Neural cell (in vitro differentiated cells): ENCODE measurements at regions not wholly inside any gene's neighbourhood (a gene's known extent, or its start where the extent isn't known, plus 50 kb on each side); places are given as distances from the start of the nearest gene placed in this dataset.

Source experiments
- H2AFZ ChIP-seq: fragments of 200-600, 300-800 bp; sonication (generic), shearing (Covaris generic); 2 replicates; pipeline ENCODE4 v1.6.0; 2014; ENCODE audit warnings: low read depth, mild to moderate bottlenecking, antibody characterized with exemption, low read length, moderate library complexity
- H3F3A ChIP-seq: fragments of 200-600 bp; shearing (Covaris generic); 2 replicates; pipeline ENCODE4 v1.6.1; 2016; ENCODE audit warnings: mild to moderate bottlenecking, moderate library complexity, mixed read lengths, antibody characterized with exemption, low read length; ENCODE audit not compliant: insufficient read depth, poor library complexity, severe bottlenecking
- H3K27ac ChIP-seq: fragments of 200-600, 300-800 bp; sonication (generic), shearing (Covaris generic); 2 replicates; pipeline ENCODE4 v1.5.1; 2014; ENCODE audit warnings: mild to moderate bottlenecking, low read length, moderate library complexity
- H3K27me3 ChIP-seq: fragments of 300-800, 200-600 bp; sonication (generic), shearing (Covaris generic); 2 replicates; pipeline ENCODE4 v1.6.0; 2014; ENCODE audit warnings: mild to moderate bottlenecking, low read depth, low read length, moderate library complexity; ENCODE audit not compliant: insufficient read depth
- H3K36me3 ChIP-seq: fragments of 300-800, 200-600 bp; sonication (generic), shearing (Covaris generic); 2 replicates; pipeline ENCODE4 v1.5.1; 2014; ENCODE audit warnings: mild to moderate bottlenecking, antibody characterized with exemption, low read length, moderate library complexity; ENCODE audit not compliant: insufficient read depth
- H3K4me2 ChIP-seq: fragments of 300-800, 200-600 bp; sonication (generic), shearing (Covaris generic); 2 replicates; pipeline ENCODE4 v1.6.0; 2014; ENCODE audit warnings: mild to moderate bottlenecking, low read length
- H3K4me3 ChIP-seq: fragments of 300-800, 200-600 bp; sonication (generic), shearing (Covaris generic); 2 replicates; pipeline ENCODE4 v1.5.1; 2014; ENCODE audit warnings: mild to moderate bottlenecking, low read length, moderate library complexity
- H3K79me2 ChIP-seq: fragments of 200-600 bp; shearing (Covaris generic); replicated peaks from 2 replicates; pipeline ENCODE4 v1.6.0; 2014; ENCODE audit warnings: mild to moderate bottlenecking, low read length, moderate library complexity; ENCODE audit not compliant: insufficient read depth
- H3K9ac ChIP-seq: fragments of 300-800, 200-600 bp; sonication (generic), shearing (Covaris generic); 2 replicates; pipeline ENCODE4 v1.6.1; 2016; ENCODE audit warnings: mild to moderate bottlenecking, low read length, mixed read lengths
- H3K9me2 ChIP-seq: fragments of 200-600 bp; shearing (Covaris generic); 2 replicates; pipeline ENCODE4 v1.6.1; 2016; ENCODE audit warnings: mild to moderate bottlenecking, low read length, mixed read lengths; ENCODE audit not compliant: insufficient read depth
- H3K9me3 ChIP-seq: fragments of 200-600, 300-800 bp; sonication (generic), shearing (Covaris generic); 2 replicates; pipeline ENCODE4 v1.6.1; 2016; ENCODE audit warnings: mild to moderate bottlenecking, mixed run types, low read length, moderate library complexity, mixed read lengths
- H4K20me1 ChIP-seq: fragments of 200-600 bp; shearing (Covaris generic); 2 replicates; pipeline ENCODE4 v1.6.1; 2016; ENCODE audit warnings: mild to moderate bottlenecking, mixed run types; ENCODE audit not compliant: insufficient read depth
- CTCF ChIP-seq: fragments of 450-650 bp; IDR thresholded peaks from 2 replicates; pipeline ENCODE4 v1.5.1; 2014; ENCODE audit warnings: antibody characterized with exemption, mild to moderate bottlenecking, moderate library complexity; ENCODE audit not compliant: poor library complexity, severe bottlenecking
- EP300 ChIP-seq: fragments of 450-650 bp; conservative IDR thresholded peaks from 2 replicates; pipeline ENCODE4 v1.6.1; 2014; ENCODE audit warnings: antibody characterized with exemption, mild to moderate bottlenecking, moderate library complexity; ENCODE audit not compliant: poor library complexity, severe bottlenecking
- EZH2 ChIP-seq: fragments of 200-600, 300-800 bp; shearing (Covaris generic), sonication (generic); IDR thresholded peaks from 2 replicates; pipeline ENCODE4 v1.6.1; 2014; ENCODE audit warnings: antibody characterized with exemption, low read length, borderline replicate concordance, mild to moderate bottlenecking; ENCODE audit not compliant: insufficient read depth, poor library complexity, severe bottlenecking
- MXI1 ChIP-seq: fragments of 450-650 bp; conservative IDR thresholded peaks from 2 replicates; pipeline ENCODE4 v1.6.1; 2014; ENCODE audit warnings: antibody characterized with exemption, mild to moderate bottlenecking; ENCODE audit not compliant: poor library complexity, severe bottlenecking
- POLR2AphosphoS5 ChIP-seq: IDR thresholded peaks from 2 replicates; pipeline ENCODE4 v1.6.1; 2012
- RAD21 ChIP-seq: fragments of 450-650 bp; conservative IDR thresholded peaks from 2 replicates; pipeline ENCODE4 v1.6.1; 2014; ENCODE audit warnings: antibody characterized with exemption, mild to moderate bottlenecking, moderate library complexity
- REST ChIP-seq: IDR thresholded peaks from 2 replicates; pipeline ENCODE4 v1.6.1; 2012; ENCODE audit warnings: borderline replicate concordance
- SMC3 ChIP-seq: fragments of 450-650 bp; conservative IDR thresholded peaks from 2 replicates; pipeline ENCODE4 v1.6.1; 2014; ENCODE audit warnings: antibody characterized with exemption, mild to moderate bottlenecking, moderate library complexity; ENCODE audit not compliant: poor library complexity
- TAF1 ChIP-seq: IDR thresholded peaks from 2 replicates; pipeline ENCODE4 v1.6.1; 2012; ENCODE audit warnings: low read depth

- no peak overlapping the region for H2AFZ ChIP-seq
- H3K4me3 ChIP-seq = no peak overlapping the region
- H3K36me3 ChIP-seq = no peaks in the 10 kb centered on the region
- H3K9me2 ChIP-seq = no peaks in the 10 kb centered on the region
- H3K27me3 ChIP-seq = no peaks in the 10 kb centered on the region
- H3K79me2 ChIP-seq = no peaks in the 10 kb centered on the region
- no peak for TF ChIP-seq MXI1
- no peak for TF ChIP-seq POLR2AphosphoS5
- no peak for TF ChIP-seq TAF1
- no peak for TF ChIP-seq EZH2
- TF ChIP-seq RAD21 = no peak
- no peak for TF ChIP-seq REST
- no peak for TF ChIP-seq CTCF
- no peak for TF ChIP-seq EP300
- no peak for TF ChIP-seq SMC3
- H3K27ac ChIP-seq = no peak overlapping the region
- H3K9ac ChIP-seq = no peak overlapping the region
- H3F3A ChIP-seq = no peaks in the 10 kb centered on the region
- no peaks in the 10 kb centered on the region for H3K9me3 ChIP-seq
- H3K4me2 ChIP-seq = no peak overlapping the region
- H4K20me1 ChIP-seq = no peaks in the 10 kb centered on the region
Observed at GRCh38 chr6:147802459-147802858, 294.0 kb downstream of the SAMD5 start.

DNA sequence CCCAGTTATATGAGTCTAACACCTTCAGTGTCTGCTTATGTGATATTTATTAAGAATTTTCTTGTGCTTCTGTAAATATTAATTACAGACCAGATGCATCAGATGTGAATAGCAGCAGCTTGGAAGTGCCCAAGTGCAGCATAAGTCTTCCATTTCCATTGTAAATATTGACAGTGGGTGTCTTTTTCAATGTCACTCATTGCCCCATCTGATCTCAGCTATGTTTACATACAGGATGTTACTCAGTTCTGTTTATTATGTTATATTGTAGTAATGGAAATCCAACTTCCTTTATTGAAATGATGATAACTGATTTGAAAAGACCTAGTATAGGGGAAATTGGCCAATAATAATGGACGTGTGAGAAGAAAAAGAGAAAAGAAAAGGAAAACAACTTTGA lies 296.7 kb downstream of the SAMD5 start:
- no peak overlapping the region for H3K9ac ChIP-seq
- TF ChIP-seq TAF1 = no peak
- TF ChIP-seq POLR2AphosphoS5 = no peak
- TF ChIP-seq RAD21 = no peak
- no peak for TF ChIP-seq REST
- no peak for TF ChIP-seq MXI1
- no peak for TF ChIP-seq CTCF
- no peak for TF ChIP-seq SMC3
- no peak for TF ChIP-seq EZH2
- no peak for TF ChIP-seq EP300
- H3F3A ChIP-seq = no peaks in the 10 kb centered on the region
- H3K27me3 ChIP-seq = no peaks in the 10 kb centered on the region
- H3K27ac ChIP-seq = no peak overlapping the region
- H3K36me3 ChIP-seq = no peaks in the 10 kb centered on the region
- H3K9me2 ChIP-seq = no peaks in the 10 kb centered on the region
- H3K9me3 ChIP-seq = no peaks in the 10 kb centered on the region
- H3K4me2 ChIP-seq = no peak overlapping the region
- no peaks in the 10 kb centered on the region for H3K79me2 ChIP-seq
- H2AFZ ChIP-seq = no peak overlapping the region
- H4K20me1 ChIP-seq = no peaks in the 10 kb centered on the region
- H3K4me3 ChIP-seq = no peak overlapping the region
